Aorta (tissue), 5 donors: ENCODE measurements at regions not wholly inside any gene's neighbourhood (a gene's known extent, or its start where the extent isn't known, plus 50 kb on each side); places are given as distances from the start of the nearest gene placed in this dataset.
"Not testable (repeated sequence)": the region's sequence is repeated elsewhere in the genome, so short reads cannot be mapped to it uniquely, and the experiment has no call there.

ENCODE experiments used
- ATAC-seq: fragments of 200-7000 bp; cut with Tn5 transposase; one replicate; pipeline ENCODE4 v1.9.1; 2022; ENCODE audit warnings: moderate library complexity; ENCODE audit not compliant: low FRiP score
- DNase-seq, 2 donors: peaks; one replicate each; pipeline ENCODE4 v3.0.0-alpha.2; 2020
- H3K27ac ChIP-seq, 2 donors: one replicate each; pipeline ENCODE4 v1.5.1; 2013; ENCODE audit warnings: low read length in 2 of 2, mild to moderate bottlenecking in 2 of 2, moderate library complexity in 2 of 2, control low read depth in 1 of 2, inconsistent platforms in 1 of 2, low read depth in 1 of 2
- H3K27me3 ChIP-seq, 2 donors: one replicate each; pipeline ENCODE4 v1.6.1; 2013; ENCODE audit warnings: control low read depth in 1 of 2, low read length in 1 of 2, mild to moderate bottlenecking in 1 of 2, moderate library complexity in 1 of 2; ENCODE audit not compliant: insufficient read depth in 2 of 2, control insufficient read depth in 1 of 2
- H3K36me3 ChIP-seq, 2 donors: one replicate each; pipeline ENCODE4 v1.6.1; 2013; ENCODE audit warnings: control low read depth in 1 of 2, low read length in 1 of 2, mild to moderate bottlenecking in 1 of 2; ENCODE audit not compliant: insufficient read depth in 2 of 2, control insufficient read depth in 1 of 2
- H3K4me1 ChIP-seq, 2 donors: one replicate each; pipeline ENCODE4 v1.6.1; 2013; ENCODE audit warnings: low read length in 2 of 2, control low read depth in 1 of 2, mild to moderate bottlenecking in 1 of 2, moderate library complexity in 1 of 2; ENCODE audit not compliant: insufficient read depth in 2 of 2, control insufficient read depth in 1 of 2
- H3K4me3 ChIP-seq, 2 donors: one replicate each; pipeline ENCODE4 v1.5.1; 2013; ENCODE audit warnings: low read length in 2 of 2, control low read depth in 1 of 2, mild to moderate bottlenecking in 1 of 2
- H3K9me3 ChIP-seq: one replicate; pipeline ENCODE4 v1.6.1; 2013; ENCODE audit warnings: mild to moderate bottlenecking, low read length; ENCODE audit not compliant: control insufficient read depth
- WGBS, 2 donors: extraction: QIAGEN DNeasy Blood & Tissue Kit; methylation state at CpG; one replicate each; pipeline ENCODE4 v1.1.7; 2013; 5-methylcytosine and 5-hydroxymethylcytosine counted together
- intact Hi-C, 2 donors: fragments of 100-400 bp; cut with DNase I; formaldehyde crosslinking; loops; one replicate each; pipeline versions ENCODE4 v1.14.2 to v1.15.0; 2022
- donor health status: healthy with polysubstance abuse.
- donor health status: Bipolar disorder and iron deficiency.
- donor health status: DM: no; HTN: no; CAD: no.
- donor health status: DM: no; HTN: no; CAD: no.
- donor health status: DM: yes; HTN: yes; CAD: no.

DNA sequence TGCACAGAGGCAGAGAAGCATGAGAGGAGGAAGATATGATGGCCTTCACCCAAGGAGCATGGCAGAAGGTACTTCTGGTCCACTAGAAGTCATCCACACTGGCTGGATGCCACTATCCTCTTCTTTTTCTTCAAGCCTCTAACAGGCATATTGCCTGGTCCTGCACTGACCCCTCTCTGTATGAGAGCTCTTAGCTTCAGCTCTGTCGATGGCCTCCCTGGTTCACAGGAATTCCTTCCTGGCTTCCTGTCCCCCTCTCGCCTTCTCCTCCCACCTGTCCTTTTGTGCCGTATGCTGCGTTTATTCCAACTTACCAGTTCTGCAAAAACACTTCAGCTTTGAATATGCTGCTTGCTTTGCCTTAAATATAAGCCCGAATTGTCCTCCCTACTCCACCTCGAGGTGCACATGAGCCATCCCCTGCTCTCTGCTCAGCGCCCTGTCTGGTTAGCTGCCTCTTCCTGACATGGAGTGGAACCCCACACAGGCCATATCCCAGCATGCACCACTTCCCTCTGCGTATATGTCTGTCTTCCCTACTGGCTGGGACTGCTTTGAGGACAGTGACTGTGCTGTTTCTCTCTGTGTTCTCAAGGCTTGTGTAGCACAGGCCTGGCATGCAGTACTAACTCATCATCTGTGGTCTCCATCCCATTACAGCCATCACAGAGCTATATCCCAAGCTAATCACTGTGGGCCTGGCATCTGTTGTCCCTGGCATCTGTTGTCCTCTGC is 474.9 kb downstream of the EIPR1 start:
- no peak overlapping the region for H3K27ac ChIP-seq
- no peaks in the 10 kb centered on the region for H3K4me1 ChIP-seq
- ATAC-seq (peak; percentile 7), DNase-seq (no peak)
- H3K9me3 ChIP-seq: no peaks in the 10 kb centered on the region
- no peaks in the 10 kb centered on the region for H3K27me3 ChIP-seq
- WGBS, 2 donors: 68 to 76% methylated on average over 8 of the region's 8 CpGs
- intact Hi-C loops: no loop called here
- H3K36me3 ChIP-seq: no peaks in the 10 kb centered on the region
- no peak overlapping the region for H3K4me3 ChIP-seq

DNA sequence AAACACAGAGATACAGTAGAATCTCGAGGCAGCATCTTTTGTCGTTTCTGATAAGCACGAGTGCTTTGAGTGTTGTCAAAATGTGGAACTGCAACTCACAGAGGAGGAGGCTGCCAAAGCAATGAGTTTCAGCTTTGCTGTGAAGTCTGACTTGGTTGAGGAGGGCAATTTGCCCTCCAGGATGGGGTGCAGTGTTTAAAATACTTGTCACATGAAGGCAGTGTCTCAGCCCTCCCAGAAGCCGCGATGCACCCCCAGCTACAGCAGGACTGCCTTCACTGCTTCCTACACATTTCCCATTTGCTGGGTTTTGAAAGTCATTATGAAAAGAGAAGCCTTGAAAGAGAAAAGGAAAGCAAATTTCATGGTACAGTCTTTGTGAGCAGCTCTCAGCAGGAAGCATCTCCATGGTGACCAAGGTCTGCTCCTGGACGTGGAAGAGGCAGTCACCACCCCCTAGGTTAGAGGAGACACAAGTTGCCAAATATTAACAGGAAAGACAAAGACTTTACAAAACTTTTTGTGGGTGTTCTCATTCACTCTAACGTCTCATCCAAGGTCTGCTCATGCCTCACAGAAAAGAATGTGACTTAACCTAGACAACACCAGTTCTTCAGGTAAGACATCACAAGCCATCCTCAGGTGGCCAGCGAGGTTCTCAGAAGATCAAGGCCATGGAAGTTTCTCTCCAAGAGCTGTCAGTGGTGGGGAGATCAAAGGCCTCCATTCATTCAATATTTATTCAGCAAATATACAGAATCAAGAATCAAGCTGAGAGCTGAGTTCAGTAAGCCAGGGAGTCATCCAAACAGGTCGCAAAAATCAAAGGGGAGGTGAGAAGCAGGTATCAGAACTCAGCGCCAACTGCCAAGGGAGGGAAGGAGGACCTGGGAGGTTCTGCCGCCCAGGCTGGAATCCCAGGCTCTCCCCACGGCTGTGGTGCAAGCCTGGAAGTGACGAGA is 476.0 kb downstream of the EIPR1 start:
- no peak for ATAC-seq
- no peak overlapping the region for H3K4me3 ChIP-seq
- H3K27ac ChIP-seq: no peak overlapping the region
- WGBS, 2 donors: 57% methylated on average over 13 of the region's 13 CpGs
- no peaks in the 10 kb centered on the region for H3K9me3 ChIP-seq
- H3K27me3 ChIP-seq: no peaks in the 10 kb centered on the region
- no peaks in the 10 kb centered on the region for H3K4me1 ChIP-seq
- DNase-seq: no peak
- H3K36me3 ChIP-seq: no peaks in the 10 kb centered on the region
- intact Hi-C loops: no loop called here

DNA sequence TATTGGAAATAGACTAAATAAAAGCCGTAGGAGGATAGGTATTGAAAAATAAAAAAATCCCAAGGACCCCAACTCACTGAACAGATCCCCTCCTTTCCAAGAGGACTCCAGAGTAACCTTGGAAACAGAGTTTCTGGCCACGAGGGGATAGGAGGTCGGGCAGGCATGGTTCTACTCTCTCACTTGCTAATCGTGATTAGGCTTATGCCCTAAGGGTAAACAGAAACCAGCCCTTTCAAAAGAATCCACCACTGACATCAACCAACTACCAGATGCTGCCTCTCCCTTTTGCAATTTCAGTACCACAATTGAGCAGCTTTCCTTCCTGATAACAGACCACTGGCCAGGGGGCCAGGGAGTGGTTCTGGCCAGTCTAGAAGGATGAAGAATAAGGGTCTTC is 477.8 kb downstream of the EIPR1 start:
- no peak overlapping the region for H3K4me3 ChIP-seq

DNA sequence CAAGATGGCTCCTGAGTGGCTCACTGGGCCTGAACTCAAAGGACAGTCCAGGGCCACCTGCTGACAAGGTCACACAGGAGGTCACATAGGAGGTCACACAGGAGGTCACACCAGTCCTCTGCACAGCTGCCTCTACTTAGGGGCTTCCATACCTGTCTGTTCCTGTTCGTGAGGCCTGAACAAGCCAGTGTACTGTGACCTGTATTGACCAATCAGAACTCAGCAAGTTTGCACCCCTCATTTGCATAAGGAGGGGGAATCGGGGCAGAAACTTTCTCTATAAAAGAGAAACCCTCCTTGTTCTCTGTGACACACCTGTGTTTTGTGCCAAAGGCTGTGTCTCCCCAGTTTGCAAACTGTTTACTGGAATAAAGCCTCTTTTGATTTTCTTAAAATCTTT is 478.9 kb downstream of the EIPR1 start:
- no peaks in the 10 kb centered on the region for H3K9me3 ChIP-seq
- H3K4me3 ChIP-seq: no peak overlapping the region
- intact Hi-C loops: no loop called here
- no peaks in the 10 kb centered on the region for H3K27me3 ChIP-seq
- no peaks in the 10 kb centered on the region for H3K4me1 ChIP-seq
- DNase-seq (no peak), ATAC-seq (no peak)
- WGBS, 2 donors: 66 to 79% methylated on average over 2 of the region's 2 CpGs
- no peaks in the 10 kb centered on the region for H3K36me3 ChIP-seq
- no peak overlapping the region for H3K27ac ChIP-seq

More for the DNA sequence above, 477.8 kb downstream of the EIPR1 start:
- no peaks in the 10 kb centered on the region for H3K4me1 ChIP-seq
- no peak for ATAC-seq
- DNase-seq: no peak
- intact Hi-C loops: no loop called here
- H3K36me3 ChIP-seq: no peaks in the 10 kb centered on the region
- WGBS, 2 donors: 40 to 49% methylated on average over 4 of the region's 4 CpGs
- no peak overlapping the region for H3K27ac ChIP-seq
- H3K27me3 ChIP-seq: no peaks in the 10 kb centered on the region
- H3K9me3 ChIP-seq: no peaks in the 10 kb centered on the region

DNA sequence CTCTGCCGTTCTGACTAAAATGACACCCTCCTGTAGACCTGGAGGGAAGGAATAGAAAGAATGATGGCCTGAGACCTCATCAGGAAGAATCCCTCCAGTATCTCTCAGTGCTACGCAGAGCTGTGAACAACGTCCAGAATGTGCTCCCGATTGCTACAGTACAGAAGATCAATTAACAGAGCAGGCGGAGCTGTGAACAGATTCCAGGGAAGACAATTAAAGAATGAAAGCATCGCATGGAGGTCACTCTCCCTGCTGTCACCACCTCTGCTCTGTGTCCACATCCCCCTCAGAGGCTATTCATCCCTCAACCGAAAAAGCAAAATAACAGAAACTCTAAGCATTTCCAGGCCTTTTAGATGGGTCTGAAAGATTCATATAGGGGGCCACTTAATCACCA is 481.0 kb downstream of the EIPR1 start:
- no peaks in the 10 kb centered on the region for H3K9me3 ChIP-seq
- WGBS, 2 donors: 42 to 69% methylated on average over 7 of the region's 7 CpGs
- H3K27me3 ChIP-seq: no peaks in the 10 kb centered on the region
- intact Hi-C loops: no loop called here
- no peak overlapping the region for H3K27ac ChIP-seq
- no peak for DNase-seq
- H3K36me3 ChIP-seq: no peaks in the 10 kb centered on the region
- H3K4me3 ChIP-seq: no peak overlapping the region
- ATAC-seq: no peak
- H3K4me1 ChIP-seq: no peaks in the 10 kb centered on the region

DNA sequence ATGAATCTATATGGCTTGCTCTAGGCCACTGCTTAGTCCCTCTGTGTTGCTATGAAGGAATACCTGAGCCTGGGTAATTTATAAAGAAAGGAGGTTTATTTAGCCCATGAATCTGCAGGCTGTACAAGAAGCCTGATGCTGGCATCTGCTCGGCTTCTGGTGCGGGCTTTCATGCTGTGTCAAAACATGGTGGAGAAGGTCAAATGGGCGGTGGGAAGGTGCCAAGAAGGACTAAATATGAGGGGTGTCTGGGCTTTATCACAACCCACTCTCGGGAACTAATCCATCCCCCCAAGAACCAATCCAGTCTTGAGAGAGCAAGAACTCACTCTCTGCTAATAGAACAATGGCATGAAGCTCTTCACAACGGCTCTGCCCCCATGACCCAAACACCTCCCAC is 481.6 kb downstream of the EIPR1 start:
- H3K9me3 ChIP-seq: no peaks in the 10 kb centered on the region
- H3K27ac ChIP-seq: no peak overlapping the region
- intact Hi-C loops: no loop called here
- no peaks in the 10 kb centered on the region for H3K4me1 ChIP-seq
- no peaks in the 10 kb centered on the region for H3K36me3 ChIP-seq
- no peaks in the 10 kb centered on the region for H3K27me3 ChIP-seq
- ATAC-seq (no peak), DNase-seq (no peak)
- no peak overlapping the region for H3K4me3 ChIP-seq
- WGBS, 2 donors: 75 to 78% methylated on average over 5 of the region's 5 CpGs

DNA sequence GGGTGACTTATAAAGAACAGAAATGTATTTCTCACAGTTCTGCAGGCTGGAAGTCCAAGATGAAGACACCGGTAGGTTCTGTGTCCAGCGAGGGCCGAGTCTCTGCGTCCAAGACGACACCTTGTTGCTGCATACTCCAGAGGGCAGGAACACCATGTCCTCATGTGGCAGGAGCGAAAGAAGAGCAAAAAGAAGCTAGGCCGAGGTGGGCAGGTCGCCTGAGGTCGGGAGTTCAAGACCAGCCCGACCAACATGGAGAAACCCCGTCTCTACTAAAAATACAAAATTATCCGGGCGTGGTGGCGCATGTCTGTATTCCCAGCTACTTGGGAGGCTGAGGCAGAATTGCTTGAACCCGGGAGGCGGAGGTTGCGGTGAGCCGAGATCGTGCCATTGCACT is 483.6 kb downstream of the EIPR1 start:
- H3K9me3 ChIP-seq, H3K4me1 ChIP-seq, H3K27me3 ChIP-seq, H3K36me3 ChIP-seq, intact Hi-C loops, ATAC-seq, H3K27ac ChIP-seq, DNase-seq, H3K4me3 ChIP-seq: not testable (repeated sequence)
- WGBS, 2 donors: 83 to 88% methylated on average over 19 of the region's 19 CpGs

DNA sequence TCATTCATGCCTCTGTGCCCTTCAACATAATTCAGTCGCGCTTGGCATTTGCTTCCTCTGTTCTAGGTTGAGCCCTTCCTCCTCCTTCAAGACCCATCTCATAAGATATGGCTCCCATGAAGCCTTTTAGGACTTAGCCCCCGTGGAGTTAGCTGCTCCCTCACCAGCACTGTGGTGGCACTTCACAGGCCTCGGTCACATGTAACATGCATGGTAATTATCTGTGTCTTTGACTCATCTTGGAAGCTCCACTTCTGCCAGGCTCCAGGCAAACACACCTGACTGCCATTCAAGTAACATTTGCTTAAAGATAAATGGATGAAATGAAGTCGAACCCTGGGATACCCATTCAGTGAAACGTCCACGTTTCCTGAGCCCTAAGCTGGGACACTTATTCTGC is 484.7 kb downstream of the EIPR1 start:
- Histone ChIP-seq H3K4me1 (no peaks in the 10 kb centered on the region), H3K27ac (no peak overlapping the region), H3K27me3 (no peaks in the 10 kb centered on the region), H3K4me3 (no peak overlapping the region), H3K36me3 (no peaks in the 10 kb centered on the region), H3K9me3 (no peaks in the 10 kb centered on the region)
- ATAC-seq (no peak), DNase-seq (no peak)
- intact Hi-C loops: no loop called here
- 85 to 86% methylated on average over 7 of the region's 7 CpGs for WGBS, 2 donors

DNA sequence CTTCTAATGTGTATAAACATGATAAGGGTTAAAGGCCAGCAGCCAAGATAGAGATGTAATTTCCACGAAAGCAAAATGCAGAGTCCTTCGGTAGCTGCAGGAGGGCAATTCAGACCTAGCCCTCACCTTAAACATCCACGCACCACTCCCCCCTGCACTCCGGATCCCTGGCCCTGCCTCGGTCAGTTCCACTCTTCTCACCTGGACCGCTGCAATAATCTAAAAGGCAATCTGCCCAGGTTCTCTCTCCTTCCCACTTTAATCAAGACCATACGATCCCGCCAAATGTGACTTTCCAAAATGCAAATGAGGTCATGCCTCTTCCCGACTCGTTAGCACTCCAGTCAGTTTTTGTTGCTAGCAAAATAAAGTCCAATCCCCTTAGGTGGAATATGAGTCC is 485.2 kb downstream of the EIPR1 start:
- ATAC-seq (no peak), DNase-seq (no peak)
- H3K4me1 ChIP-seq: no peaks in the 10 kb centered on the region
- peaks cover 2% of the 10 kb centered on the region for H3K9me3 ChIP-seq
- WGBS, 2 donors: 74 to 78% methylated on average over 10 of the region's 10 CpGs
- intact Hi-C loops: no loop called here
- H3K4me3 ChIP-seq: no peak overlapping the region
- H3K27ac ChIP-seq: no peak overlapping the region
- no peaks in the 10 kb centered on the region for H3K36me3 ChIP-seq
- no peaks in the 10 kb centered on the region for H3K27me3 ChIP-seq
